Natural killer cell (primary cell): ENCODE measurements at regions not wholly inside any gene's neighbourhood (a gene's known extent, or its start where the extent isn't known, plus 50 kb on each side); places are given as distances from the start of the nearest gene placed in this dataset.

Experiments used
- ATAC-seq, 3 donors: fragments of 150-1000 bp in 2 of 3; fragments of 200-7000 bp in 1 of 3; cut with Tn5 transposase; 1 replicate in 1 of 3; 2 replicates in 2 of 3; pipeline ENCODE4 v1.10.0; 2021; ENCODE audit warnings: mild to moderate bottlenecking in 2 of 3, moderate library complexity in 2 of 3
- DNase-seq, 2 donors: peaks; one replicate each; pipeline versions ENCODE4 v3.0.0 to v3.0.0-alpha.2; 2013 to 2021; ENCODE audit warnings: mixed read lengths in 1 of 2
- H3K27ac ChIP-seq: one replicate; pipeline ENCODE4 v1.5.1; 2013; ENCODE audit warnings: mild to moderate bottlenecking, low read length
- H3K27me3 ChIP-seq: one replicate; pipeline ENCODE4 v1.6.1; 2013; ENCODE audit warnings: low read length; ENCODE audit not compliant: control insufficient read depth, insufficient read depth
- H3K36me3 ChIP-seq: one replicate; pipeline ENCODE4 v1.6.1; 2013; ENCODE audit warnings: low read length; ENCODE audit not compliant: control insufficient read depth, insufficient read depth
- H3K4me1 ChIP-seq: one replicate; pipeline ENCODE4 v1.6.1; 2013; ENCODE audit warnings: low read length; ENCODE audit not compliant: control insufficient read depth, insufficient read depth
- H3K4me3 ChIP-seq: one replicate; pipeline ENCODE4 v1.5.1; 2013; ENCODE audit warnings: low read length
- H3K9me3 ChIP-seq: one replicate; pipeline ENCODE4 v1.6.1; 2013; ENCODE audit warnings: low read length; ENCODE audit not compliant: control insufficient read depth, insufficient read depth
- H3K27ac Mint-ChIP-seq, 2 donors: one replicate each; pipeline ENCODE4 v1.8.0; 2022; ENCODE audit warnings: mild to moderate bottlenecking in 2 of 2, mixed read lengths in 2 of 2, moderate library complexity in 1 of 2
- H3K27me3 Mint-ChIP-seq, 2 donors: one replicate each; pipeline ENCODE4 v1.8.0; 2022; ENCODE audit warnings: low read depth in 2 of 2, mixed read lengths in 2 of 2
- H3K36me3 Mint-ChIP-seq: one replicate; pipeline ENCODE4 v1.8.0; 2022; ENCODE audit warnings: mixed read lengths
- H3K4me1 Mint-ChIP-seq, 2 donors: one replicate each; pipeline ENCODE4 v1.8.0; 2022; ENCODE audit warnings: mixed read lengths in 2 of 2
- H3K4me3 Mint-ChIP-seq: one replicate; pipeline ENCODE4 v1.8.0; 2022; ENCODE audit warnings: mild to moderate bottlenecking, moderate library complexity, mixed read lengths
- H3K9me3 Mint-ChIP-seq, 2 donors: one replicate each; pipeline ENCODE4 v1.8.0; 2022; ENCODE audit warnings: mixed read lengths in 2 of 2
- CTCF ChIP-seq: fragments of 200-600 bp; IDR thresholded peaks from one replicate; pipeline ENCODE4 v1.8.0; 2022; ENCODE audit warnings: antibody characterized with exemption
- WGBS: methylation state at CpG from one replicate; pipeline ENCODE4 v1.1.7; 2013; ENCODE audit warnings: missing lambda C conversion rate; ENCODE audit not compliant: insufficient coverage; 5-methylcytosine and 5-hydroxymethylcytosine counted together
- intact Hi-C: fragments of 100-400 bp; cut with micrococcal nuclease; formaldehyde crosslinking; loops from one replicate; pipeline ENCODE4 v1.14.2; 2022

DNA sequence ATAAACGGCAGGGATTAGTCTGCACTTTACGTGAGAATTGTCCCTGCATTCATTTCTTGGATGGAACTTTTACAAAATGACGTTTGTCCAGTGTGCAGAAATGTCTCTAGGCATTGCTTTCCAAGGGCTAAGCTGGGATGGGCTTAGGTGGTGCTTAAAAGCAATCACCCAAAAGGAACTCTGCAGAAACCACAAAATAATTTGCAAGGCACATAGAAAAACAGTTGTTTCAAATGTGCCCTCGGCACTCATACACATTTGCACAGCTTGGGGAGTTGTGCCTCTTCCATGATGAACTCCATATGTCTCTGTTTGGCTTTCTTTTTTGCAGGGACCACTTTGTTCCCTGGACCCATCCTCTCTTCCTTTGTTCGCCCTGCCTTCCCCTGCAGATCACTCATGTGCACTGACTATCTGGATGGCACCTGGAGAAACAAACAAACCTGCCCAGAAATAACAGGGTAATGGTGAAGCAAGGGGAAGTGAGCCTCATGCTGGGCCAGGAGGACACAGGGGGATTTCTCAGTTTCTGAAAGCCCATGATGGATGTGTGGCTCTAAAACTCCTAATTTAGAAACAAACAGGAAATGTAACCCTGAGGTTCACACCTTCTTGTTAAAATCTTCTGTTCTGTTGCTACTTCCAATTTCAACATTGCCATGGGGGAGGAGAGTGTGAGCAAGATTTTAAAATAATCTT, 150.2 kb downstream of the SNX19 start:
- Mint-ChIP-seq H3K4me3 (peak overlapping the region; percentile 85), H3K27ac (peak overlapping the region; percentile 66 to 86)
- peak; percentile 67 to 89 (median 71) for ATAC-seq

GRCh38 chr11:130766650-130767565, 149.4 kb downstream of the SNX19 start:
- peak overlapping the region; percentile 66 to 86 for H3K27ac Mint-ChIP-seq
- H3K27me3 ChIP-seq: no peaks in the 10 kb centered on the region
- H3K27me3 Mint-ChIP-seq: no peaks in the 10 kb centered on the region
- H3K9me3 Mint-ChIP-seq: no peaks in the 10 kb centered on the region
- intact Hi-C loops: no loop called here
- no peaks in the 10 kb centered on the region for H3K9me3 ChIP-seq
- 33% methylated on average over 3 of the region's 3 CpGs for WGBS
- no peaks in the 10 kb centered on the region for H3K36me3 Mint-ChIP-seq
- ATAC-seq (peak; percentile 3 to 53 (median 33)), DNase-seq (no peak)
- no peak overlapping the region for H3K27ac ChIP-seq
- H3K4me3 Mint-ChIP-seq: peak overlapping the region; percentile 85
- H3K4me1 Mint-ChIP-seq: peaks cover 19 to 29% of the 10 kb centered on the region in 2 donors
- no peak for TF ChIP-seq CTCF
- H3K4me1 ChIP-seq: peaks cover 19% of the 10 kb centered on the region
- no peaks in the 10 kb centered on the region for H3K36me3 ChIP-seq
- H3K4me3 ChIP-seq: no peak overlapping the region

More for the DNA sequence above, 150.2 kb downstream of the SNX19 start:
- peaks cover 19 to 29% of the 10 kb centered on the region in 2 donors for H3K4me1 Mint-ChIP-seq
- H3K27me3 Mint-ChIP-seq: peaks cover 0 to 2% of the 10 kb centered on the region in 2 donors
- 42% methylated on average over 5 of the region's 5 CpGs for WGBS
- H3K36me3 ChIP-seq: no peaks in the 10 kb centered on the region
- H3K4me1 ChIP-seq: peaks cover 19% of the 10 kb centered on the region
- H3K9me3 ChIP-seq: no peaks in the 10 kb centered on the region
- TF ChIP-seq CTCF: no peak
- H3K27ac ChIP-seq: no peak overlapping the region
- no peaks in the 10 kb centered on the region for H3K27me3 ChIP-seq
- peak in 1 of 2 donors; percentile 6 for DNase-seq
- no peak overlapping the region for H3K4me3 ChIP-seq
- intact Hi-C loops: no loop called here
- H3K9me3 Mint-ChIP-seq: no peaks in the 10 kb centered on the region
- H3K36me3 Mint-ChIP-seq: no peaks in the 10 kb centered on the region

DNA sequence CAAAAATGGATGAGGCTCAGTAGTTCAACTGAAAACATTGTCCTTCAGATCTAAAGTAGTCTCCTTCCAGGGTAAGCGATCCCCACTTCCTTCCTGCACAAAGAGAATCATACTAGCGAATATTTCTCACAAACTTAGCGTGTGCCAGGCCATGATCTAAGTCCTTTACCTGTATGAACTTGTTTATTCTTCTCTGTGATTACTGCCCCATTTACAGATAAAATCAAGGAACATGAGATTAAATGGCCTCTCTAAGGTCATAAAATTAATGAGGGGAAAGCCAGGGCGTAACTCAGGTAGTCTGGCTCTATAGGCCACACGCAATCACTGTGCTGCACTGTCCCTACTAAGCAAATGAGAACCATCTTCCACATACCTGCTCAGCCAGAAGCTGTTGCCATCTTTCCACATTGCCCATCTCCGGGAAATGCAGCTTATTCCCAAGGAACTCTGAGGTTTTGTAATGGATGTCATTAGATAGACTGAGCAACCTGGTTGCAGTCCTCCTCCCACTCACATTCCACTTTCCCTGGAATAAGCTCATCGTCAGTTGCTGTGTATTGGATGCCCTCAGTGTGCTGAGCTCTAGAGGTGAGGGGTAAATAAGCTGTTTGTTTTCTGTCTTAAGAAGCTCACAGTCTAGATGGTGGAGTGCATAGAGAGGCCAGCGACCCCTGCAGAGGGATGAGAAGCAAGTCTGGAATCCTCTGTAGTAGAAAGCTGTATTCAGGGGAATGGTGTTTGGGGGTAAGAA, 146.3 kb downstream of the SNX19 start:
- H3K36me3 Mint-ChIP-seq: no peaks in the 10 kb centered on the region
- H3K4me3 ChIP-seq: no peak overlapping the region
- intact Hi-C loops: no loop called here
- DNase-seq (no peak), ATAC-seq (no peak)
- 89% methylated on average over 6 of the region's 8 CpGs for WGBS
- no peak overlapping the region for H3K4me3 Mint-ChIP-seq
- peaks cover 19 to 26% of the 10 kb centered on the region in 2 donors for H3K4me1 Mint-ChIP-seq
- no peaks in the 10 kb centered on the region for H3K9me3 Mint-ChIP-seq
- no peaks in the 10 kb centered on the region for H3K9me3 ChIP-seq
- H3K27ac ChIP-seq: no peak overlapping the region
- H3K27me3 Mint-ChIP-seq: no peaks in the 10 kb centered on the region
- H3K27me3 ChIP-seq: no peaks in the 10 kb centered on the region
- H3K36me3 ChIP-seq: no peaks in the 10 kb centered on the region
- peaks cover 19% of the 10 kb centered on the region for H3K4me1 ChIP-seq
- no peak for TF ChIP-seq CTCF
- no peak overlapping the region for H3K27ac Mint-ChIP-seq
